ENCODE measurements at regions not wholly inside any gene's neighbourhood (a gene's known extent, or its start where the extent isn't known, plus 50 kb on each side); places are given as distances from the start of the nearest gene placed in this dataset.

DNA sequence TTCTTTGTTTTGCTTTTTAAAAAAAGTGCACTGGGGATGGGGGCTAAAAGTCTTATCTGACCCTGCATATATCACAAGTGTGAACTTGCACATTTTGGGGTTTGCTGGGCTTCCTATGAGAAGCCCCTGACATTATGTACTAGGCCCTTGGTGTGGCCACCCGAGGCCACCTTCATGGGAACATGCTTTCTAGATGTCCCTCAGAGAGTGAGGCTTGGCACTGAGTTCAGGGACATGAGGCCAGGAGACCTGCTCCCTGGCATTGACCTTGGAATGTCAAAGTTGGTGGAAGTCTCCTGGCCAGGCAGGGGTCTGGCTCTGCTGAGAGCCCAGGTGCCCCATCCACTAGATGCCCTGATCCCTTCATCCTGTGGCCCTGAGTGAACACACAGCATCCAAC, 536.2 kb downstream of the TCERG1L start:
- TF ChIP-seq, protein P1, sequence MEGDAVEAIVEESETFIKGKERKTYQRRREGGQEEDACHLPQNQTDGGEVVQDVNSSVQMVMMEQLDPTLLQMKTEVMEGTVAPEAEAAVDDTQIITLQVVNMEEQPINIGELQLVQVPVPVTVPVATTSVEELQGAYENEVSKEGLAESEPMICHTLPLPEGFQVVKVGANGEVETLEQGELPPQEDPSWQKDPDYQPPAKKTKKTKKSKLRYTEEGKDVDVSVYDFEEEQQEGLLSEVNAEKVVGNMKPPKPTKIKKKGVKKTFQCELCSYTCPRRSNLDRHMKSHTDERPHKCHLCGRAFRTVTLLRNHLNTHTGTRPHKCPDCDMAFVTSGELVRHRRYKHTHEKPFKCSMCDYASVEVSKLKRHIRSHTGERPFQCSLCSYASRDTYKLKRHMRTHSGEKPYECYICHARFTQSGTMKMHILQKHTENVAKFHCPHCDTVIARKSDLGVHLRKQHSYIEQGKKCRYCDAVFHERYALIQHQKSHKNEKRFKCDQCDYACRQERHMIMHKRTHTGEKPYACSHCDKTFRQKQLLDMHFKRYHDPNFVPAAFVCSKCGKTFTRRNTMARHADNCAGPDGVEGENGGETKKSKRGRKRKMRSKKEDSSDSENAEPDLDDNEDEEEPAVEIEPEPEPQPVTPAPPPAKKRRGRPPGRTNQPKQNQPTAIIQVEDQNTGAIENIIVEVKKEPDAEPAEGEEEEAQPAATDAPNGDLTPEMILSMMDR (IDR thresholded peaks at IDR 0.05), result no peak
- TF ChIP-seq POLR2A (IDR thresholded peaks at IDR 0.05), result no peak
